CD14-positive monocyte (primary cell): ENCODE measurements at regions not wholly inside any gene's neighbourhood (a gene's known extent, or its start where the extent isn't known, plus 50 kb on each side); places are given as distances from the start of the nearest gene placed in this dataset.

Source experiments
- DNase-seq, 3 donors: peaks; one replicate each; pipeline ENCODE4 v3.0.0-alpha.2; 2011 to 2022
- H2AFZ ChIP-seq: 2 replicates; pipeline ENCODE4 v1.6.0; 2012; ENCODE audit warnings: mild to moderate bottlenecking, low read depth, low read length, inconsistent platforms; ENCODE audit not compliant: insufficient read depth, poor library complexity, severe bottlenecking
- H3K27ac ChIP-seq, 2 donors: 1 replicate in 1 of 2; 2 replicates in 1 of 2; pipeline ENCODE4 v1.5.1; 2012 to 2013; ENCODE audit warnings: low read length in 2 of 2, control low read depth in 1 of 2, inconsistent platforms in 1 of 2, low read depth in 1 of 2, mild to moderate bottlenecking in 1 of 2
- H3K27me3 ChIP-seq, 2 donors: one replicate each; pipeline versions ENCODE4 v1.6.0 to v1.6.1; 2011 to 2013; ENCODE audit warnings: low read length in 2 of 2; ENCODE audit not compliant: control insufficient read depth in 2 of 2, insufficient read depth in 2 of 2
- H3K36me3 ChIP-seq, 2 donors: replicated peaks in 1 of 2; 1 replicate in 1 of 2; 2 replicates in 1 of 2; pipeline versions ENCODE4 v1.5.1 to v1.6.1; 2012 to 2013; ENCODE audit warnings: low read length in 2 of 2, control low read depth in 1 of 2, inconsistent platforms in 1 of 2, mild to moderate bottlenecking in 1 of 2; ENCODE audit not compliant: insufficient read depth in 2 of 2, control insufficient read depth in 1 of 2
- H3K4me1 ChIP-seq, 2 donors: 1 replicate in 1 of 2; 2 replicates in 1 of 2; pipeline versions ENCODE4 v1.5.1 to v1.6.1; 2012 to 2013; ENCODE audit warnings: low read length in 2 of 2, control low read depth in 1 of 2, inconsistent platforms in 1 of 2, mild to moderate bottlenecking in 1 of 2, moderate library complexity in 1 of 2; ENCODE audit not compliant: insufficient read depth in 2 of 2, control insufficient read depth in 1 of 2
- H3K4me2 ChIP-seq: replicated peaks from 2 replicates; pipeline ENCODE3; 2012; ENCODE audit warnings: low read length, moderate library complexity, mild to moderate bottlenecking; ENCODE audit not compliant: poor library complexity, severe bottlenecking; ENCODE audit errors: extremely low read depth
- H3K4me3 ChIP-seq, 3 experiments: fragments of 200-600 bp in 1 of 3; sonication (generic) in 1 of 3; replicated peaks in 1 of 3; 1 replicate in 2 of 3; 2 replicates in 1 of 3; pipeline ENCODE4 v1.5.1; 2011 to 2013; ENCODE audit warnings: low read length in 3 of 3, mild to moderate bottlenecking in 3 of 3, control low read depth in 2 of 3, low read depth in 2 of 3, inconsistent platforms in 1 of 3, moderate library complexity in 1 of 3
- H3K79me2 ChIP-seq: 2 replicates; pipeline ENCODE4 v1.6.0; 2012; ENCODE audit warnings: mild to moderate bottlenecking, control low read depth, inconsistent platforms, low read length, moderate library complexity; ENCODE audit not compliant: insufficient read depth
- H3K9ac ChIP-seq: 2 replicates; pipeline ENCODE4 v1.6.0; 2017; ENCODE audit warnings: low read length, mild to moderate bottlenecking; ENCODE audit not compliant: insufficient read depth, poor library complexity, severe bottlenecking
- H3K9me3 ChIP-seq, 2 donors: replicated peaks in 1 of 2; 1 replicate in 1 of 2; 2 replicates in 1 of 2; pipeline versions ENCODE4 v1.5.1 to v1.6.1; 2012 to 2013; ENCODE audit warnings: low read length in 2 of 2, control low read depth in 1 of 2; ENCODE audit not compliant: control insufficient read depth in 1 of 2, insufficient read depth in 1 of 2
- H4K20me1 ChIP-seq: 2 replicates; pipeline ENCODE4 v1.6.0; 2012; ENCODE audit warnings: mild to moderate bottlenecking, low read length, control low read depth, moderate library complexity; ENCODE audit not compliant: insufficient read depth
- H3K27ac Mint-ChIP-seq, 7 donors: one replicate each; pipeline ENCODE4 v1.8.0; 2020; ENCODE audit warnings: mild to moderate bottlenecking in 7 of 7, mixed read lengths in 7 of 7, moderate library complexity in 6 of 7, inconsistent platforms in 2 of 7
- H3K27me3 Mint-ChIP-seq, 3 donors: one replicate each; pipeline ENCODE4 v1.8.0; 2021 to 2022; ENCODE audit warnings: low read depth in 3 of 3, mild to moderate bottlenecking in 3 of 3, mixed read lengths in 3 of 3, moderate library complexity in 3 of 3, inconsistent platforms in 1 of 3
- H3K36me3 Mint-ChIP-seq, 2 donors: one replicate each; pipeline ENCODE4 v1.8.0; 2020; ENCODE audit warnings: mixed read lengths in 2 of 2, inconsistent platforms in 1 of 2, mild to moderate bottlenecking in 1 of 2
- H3K4me1 Mint-ChIP-seq: one replicate; pipeline ENCODE4 v1.8.0; 2020; ENCODE audit warnings: mild to moderate bottlenecking, mixed read lengths
- H3K4me3 Mint-ChIP-seq, 2 donors: one replicate each; pipeline ENCODE4 v1.8.0; 2020; ENCODE audit warnings: mild to moderate bottlenecking in 2 of 2, mixed read lengths in 2 of 2, moderate library complexity in 1 of 2
- H3K9me3 Mint-ChIP-seq, 7 donors: one replicate each; pipeline ENCODE4 v1.8.0; 2020 to 2022; ENCODE audit warnings: mixed read lengths in 7 of 7, mild to moderate bottlenecking in 6 of 7, moderate library complexity in 6 of 7, inconsistent platforms in 2 of 7
- whole genome bisulfite sequencing: methylation state at CpG from one replicate; pipeline ENCODE4 v1.1.5; 2013; ENCODE audit warnings: missing lambda C conversion rate; ENCODE audit not compliant: insufficient coverage; 5-methylcytosine and 5-hydroxymethylcytosine counted together
- intact Hi-C, 2 donors: fragments of 100-400 bp; cut with micrococcal nuclease; formaldehyde crosslinking; loops; one replicate each; pipeline versions ENCODE4 v1.15.0 to v1.15.1; 2023
- TF ChIP-seq, protein P1 (sequence below): fragments of 200-600 bp; IDR thresholded peaks from one replicate; pipeline ENCODE4 v1.8.0; 2022; ENCODE audit warnings: antibody characterized with exemption, mild to moderate bottlenecking

- TF ChIP-seq, protein P1, sequence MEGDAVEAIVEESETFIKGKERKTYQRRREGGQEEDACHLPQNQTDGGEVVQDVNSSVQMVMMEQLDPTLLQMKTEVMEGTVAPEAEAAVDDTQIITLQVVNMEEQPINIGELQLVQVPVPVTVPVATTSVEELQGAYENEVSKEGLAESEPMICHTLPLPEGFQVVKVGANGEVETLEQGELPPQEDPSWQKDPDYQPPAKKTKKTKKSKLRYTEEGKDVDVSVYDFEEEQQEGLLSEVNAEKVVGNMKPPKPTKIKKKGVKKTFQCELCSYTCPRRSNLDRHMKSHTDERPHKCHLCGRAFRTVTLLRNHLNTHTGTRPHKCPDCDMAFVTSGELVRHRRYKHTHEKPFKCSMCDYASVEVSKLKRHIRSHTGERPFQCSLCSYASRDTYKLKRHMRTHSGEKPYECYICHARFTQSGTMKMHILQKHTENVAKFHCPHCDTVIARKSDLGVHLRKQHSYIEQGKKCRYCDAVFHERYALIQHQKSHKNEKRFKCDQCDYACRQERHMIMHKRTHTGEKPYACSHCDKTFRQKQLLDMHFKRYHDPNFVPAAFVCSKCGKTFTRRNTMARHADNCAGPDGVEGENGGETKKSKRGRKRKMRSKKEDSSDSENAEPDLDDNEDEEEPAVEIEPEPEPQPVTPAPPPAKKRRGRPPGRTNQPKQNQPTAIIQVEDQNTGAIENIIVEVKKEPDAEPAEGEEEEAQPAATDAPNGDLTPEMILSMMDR: no peak
Measured at GRCh38 chr4:98816816-98817215, 112.1 kb downstream of the EIF4E start.

DNA sequence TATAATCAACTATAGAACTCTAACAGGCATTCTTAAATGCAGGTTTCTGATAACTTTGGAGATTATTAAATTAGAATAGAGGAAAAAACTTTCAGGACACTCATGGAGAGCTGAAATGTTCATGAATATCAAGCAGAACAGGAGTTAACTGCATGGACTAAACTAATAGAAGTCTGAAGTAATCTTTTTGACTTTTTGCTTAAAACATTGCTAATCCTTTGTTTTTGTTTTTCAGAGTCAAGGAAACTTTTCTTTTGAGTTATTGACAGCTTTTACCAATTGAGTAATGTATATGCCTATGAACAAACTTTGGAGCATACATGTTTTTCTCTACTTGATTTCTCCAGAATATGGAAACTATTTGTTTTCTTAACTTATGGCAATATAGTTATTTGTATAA, 112.5 kb downstream of the EIF4E start:
- H3K4me3 ChIP-seq: no peak overlapping the region
- H2AFZ ChIP-seq: no peak overlapping the region
- H3K4me3 Mint-ChIP-seq: no peak overlapping the region
- no peak overlapping the region for H3K4me2 ChIP-seq
- intact Hi-C loops: no loop called here
- H3K4me1 Mint-ChIP-seq: no peaks in the 10 kb centered on the region
- no peak overlapping the region for H3K9ac ChIP-seq
- no peak overlapping the region for H3K27ac Mint-ChIP-seq
- peaks cover 0 to 10% (median 8%) of the 10 kb centered on the region in 7 donors for H3K9me3 Mint-ChIP-seq
- peaks cover 0 to 5% of the 10 kb centered on the region in 2 donors for H3K9me3 ChIP-seq
- H3K79me2 ChIP-seq: no peaks in the 10 kb centered on the region
- no peak for DNase-seq
- H3K27me3 ChIP-seq: no peaks in the 10 kb centered on the region
- TF ChIP-seq, protein P1: no peak
- H3K4me1 ChIP-seq: no peaks in the 10 kb centered on the region
- H3K27ac ChIP-seq: no peak overlapping the region
- H4K20me1 ChIP-seq: no peaks in the 10 kb centered on the region
- peaks cover 0 to 1% (median under 1%) of the 10 kb centered on the region in 3 donors for H3K27me3 Mint-ChIP-seq
- H3K36me3 Mint-ChIP-seq: no peaks in the 10 kb centered on the region
- H3K36me3 ChIP-seq: no peaks in the 10 kb centered on the region

More at GRCh38 chr4:98816816-98817215, 112.1 kb downstream of the EIF4E start:
- DNase-seq: no peak
- Mint-ChIP-seq H3K27me3 (peaks cover 0 to 1% (median 1%) of the 10 kb centered on the region in 3 donors), H3K4me1 (no peaks in the 10 kb centered on the region), H3K4me3 (no peak overlapping the region), H3K27ac (no peak overlapping the region), H3K36me3 (no peaks in the 10 kb centered on the region), H3K9me3 (peaks cover 0 to 10% (median 8%) of the 10 kb centered on the region in 7 donors)
- no peak overlapping the region for H3K4me2 ChIP-seq
- H3K36me3 ChIP-seq: no peaks in the 10 kb centered on the region
- no peaks in the 10 kb centered on the region for H3K79me2 ChIP-seq
- peaks cover 0 to 5% of the 10 kb centered on the region in 2 donors for H3K9me3 ChIP-seq
- no peaks in the 10 kb centered on the region for H3K27me3 ChIP-seq
- no peak overlapping the region for H3K4me3 ChIP-seq
- intact Hi-C loops: no loop called here
- H4K20me1 ChIP-seq: no peaks in the 10 kb centered on the region
- H3K4me1 ChIP-seq: no peaks in the 10 kb centered on the region
- no peak overlapping the region for H3K9ac ChIP-seq
- no peak overlapping the region for H2AFZ ChIP-seq
- H3K27ac ChIP-seq: no peak overlapping the region
- WGBS: no CpG with 5 or more reads among the region's 1 CpG
